Activated T-cell treated with anti-CD3 and anti-CD28 coated beads, Interleukin-2, amount 50 U/mL, for 72 hours (primary cell): ENCODE measurements at regions not wholly inside any gene's neighbourhood (a gene's known extent, or its start where the extent isn't known, plus 50 kb on each side); places are given as distances from the start of the nearest gene placed in this dataset.

ENCODE experiments used
- ATAC-seq, 2 donors: fragments of 150-1000 bp; cut with Tn5 transposase; replicated peaks in 1 of 2; 2 replicates each; pipeline ENCODE4 v1.10.0; 2021; ENCODE audit warnings: moderate library complexity in 2 of 2, mild to moderate bottlenecking in 1 of 2
- DNase-seq, 2 donors: peaks; one replicate each; pipeline ENCODE4 v3.0.0; 2021 to 2022; ENCODE audit warnings: mixed read lengths in 1 of 2
- H3K27ac Mint-ChIP-seq: one replicate; pipeline ENCODE4 v1.8.0; 2022; ENCODE audit warnings: mild to moderate bottlenecking, moderate library complexity, mixed read lengths
- H3K27me3 Mint-ChIP-seq: one replicate; pipeline ENCODE4 v1.8.0; 2022; ENCODE audit warnings: low read depth, mixed read lengths
- H3K36me3 Mint-ChIP-seq, 2 donors: one replicate each; pipeline ENCODE4 v1.8.0; 2022; ENCODE audit warnings: mixed read lengths in 2 of 2, mild to moderate bottlenecking in 1 of 2; ENCODE audit not compliant: insufficient read depth in 2 of 2
- H3K4me1 Mint-ChIP-seq: one replicate; pipeline ENCODE4 v1.8.0; 2022; ENCODE audit warnings: low read depth, mixed read lengths
- H3K4me3 Mint-ChIP-seq, 2 donors: one replicate each; pipeline ENCODE4 v1.8.0; 2022; ENCODE audit warnings: mild to moderate bottlenecking in 2 of 2, mixed read lengths in 2 of 2, moderate library complexity in 2 of 2
- H3K9me3 Mint-ChIP-seq, 2 donors: one replicate each; pipeline ENCODE4 v1.8.0; 2022; ENCODE audit warnings: mixed read lengths in 2 of 2

- DNase-seq (no peak), ATAC-seq (no peak)
- H3K27me3 Mint-ChIP-seq = peaks cover 9% of the 10 kb centered on the region
- no peaks in the 10 kb centered on the region for H3K4me1 Mint-ChIP-seq
- H3K36me3 Mint-ChIP-seq = no peaks in the 10 kb centered on the region
- no peaks in the 10 kb centered on the region for H3K9me3 Mint-ChIP-seq
- no peak overlapping the region for H3K27ac Mint-ChIP-seq
- no peak overlapping the region for H3K4me3 Mint-ChIP-seq
These were observed 145.7 kb upstream of the PKN2 start for GRCh38 chr1:88538222-88538899.

DNA sequence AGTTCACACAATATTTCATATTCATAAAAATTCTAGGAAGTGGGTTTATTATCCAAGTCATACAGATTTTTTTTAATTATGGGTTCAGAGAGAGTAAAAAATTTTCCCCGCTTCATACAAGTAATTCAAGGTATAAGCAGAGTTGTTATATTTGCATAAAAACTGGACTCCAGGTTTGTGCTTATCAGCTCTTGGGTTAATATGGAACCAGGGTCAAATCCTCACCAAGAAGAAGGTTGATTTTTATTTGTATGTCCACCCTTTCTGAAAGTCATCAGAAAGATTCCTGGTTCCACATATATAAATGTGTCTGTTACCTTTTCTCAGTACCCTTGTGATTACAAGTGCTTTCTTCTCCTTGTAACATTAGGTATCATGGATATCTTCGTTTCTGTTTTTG is 143.8 kb upstream of the PKN2 start:
- Mint-ChIP-seq H3K4me3 (no peak overlapping the region), H3K9me3 (no peaks in the 10 kb centered on the region), H3K36me3 (no peaks in the 10 kb centered on the region), H3K27ac (no peak overlapping the region), H3K4me1 (no peaks in the 10 kb centered on the region), H3K27me3 (peaks cover 9% of the 10 kb centered on the region)
- ATAC-seq (no peak), DNase-seq (no peak)

DNA sequence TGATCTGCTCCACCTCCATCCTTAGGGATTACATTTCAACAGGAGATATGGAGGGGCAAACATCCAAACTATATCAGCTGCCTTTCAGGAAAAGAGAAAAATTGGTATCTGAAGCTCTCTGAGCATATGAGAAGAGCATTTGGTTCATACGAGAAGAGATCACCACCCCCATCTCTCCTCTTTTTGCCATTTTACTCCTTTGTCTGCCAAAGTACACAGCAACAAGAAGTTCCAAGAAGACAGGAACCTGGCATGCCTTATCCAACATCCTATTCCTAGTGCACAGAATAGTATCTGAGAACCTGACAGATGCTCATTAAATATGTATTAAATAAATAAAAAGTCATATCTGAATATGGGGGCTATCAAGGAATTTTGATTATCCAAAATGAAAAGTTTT is 142.5 kb upstream of the PKN2 start:
- Mint-ChIP-seq H3K9me3 (no peaks in the 10 kb centered on the region), H3K27me3 (no peaks in the 10 kb centered on the region), H3K4me1 (no peaks in the 10 kb centered on the region), H3K36me3 (no peaks in the 10 kb centered on the region), H3K27ac (no peak overlapping the region), H3K4me3 (no peak overlapping the region)
- no peak for DNase-seq
- ATAC-seq = no peak

DNA sequence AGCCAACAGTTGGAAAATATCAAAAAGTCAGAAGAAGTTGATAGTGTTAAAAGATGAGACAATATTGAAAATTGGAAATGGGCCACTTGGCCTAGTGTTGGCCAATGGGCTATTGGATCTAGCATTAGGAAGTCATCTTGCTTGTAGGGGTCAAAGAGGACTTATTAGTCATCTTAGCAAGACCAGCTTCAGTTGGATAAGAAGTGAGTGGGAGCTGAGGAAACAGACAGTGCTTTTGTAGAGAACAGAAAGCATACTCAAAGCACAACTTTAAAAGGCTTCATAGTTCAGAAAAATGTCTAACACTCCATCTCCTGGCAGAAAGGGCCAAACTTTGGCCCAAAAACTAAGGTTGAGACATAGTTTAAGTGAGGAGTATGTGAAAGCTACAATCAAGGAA is 139.9 kb upstream of the PKN2 start:
- H3K4me1 Mint-ChIP-seq = no peaks in the 10 kb centered on the region
- no peaks in the 10 kb centered on the region for H3K36me3 Mint-ChIP-seq
- no peaks in the 10 kb centered on the region for H3K27me3 Mint-ChIP-seq
- no peaks in the 10 kb centered on the region for H3K9me3 Mint-ChIP-seq
- ATAC-seq (no peak), DNase-seq (no peak)
- H3K27ac Mint-ChIP-seq = no peak overlapping the region
- no peak overlapping the region for H3K4me3 Mint-ChIP-seq

DNA sequence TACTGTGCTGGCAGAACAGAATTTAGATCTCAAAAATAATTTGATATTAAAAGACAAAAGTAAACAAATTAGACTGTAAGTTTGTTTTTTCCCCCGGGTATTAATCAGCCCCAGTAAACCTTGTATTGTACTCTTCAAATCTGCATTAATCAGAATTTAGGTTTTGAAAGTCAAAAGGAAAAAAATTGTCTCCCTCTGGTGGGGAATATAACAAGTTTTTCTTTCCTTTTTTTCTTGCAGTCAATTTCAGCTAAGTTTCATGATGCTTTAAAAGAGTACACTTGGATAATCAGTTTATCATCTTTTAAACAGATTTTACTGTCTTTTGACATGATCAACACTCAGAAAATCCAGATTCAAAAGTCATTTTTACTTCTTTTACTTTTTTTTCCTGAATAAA is 134.5 kb upstream of the PKN2 start:
- no peaks in the 10 kb centered on the region for H3K4me1 Mint-ChIP-seq
- no peak overlapping the region for H3K27ac Mint-ChIP-seq
- DNase-seq (no peak), ATAC-seq (no peak)
- no peak overlapping the region for H3K4me3 Mint-ChIP-seq
- no peaks in the 10 kb centered on the region for H3K27me3 Mint-ChIP-seq
- H3K9me3 Mint-ChIP-seq = no peaks in the 10 kb centered on the region
- H3K36me3 Mint-ChIP-seq = no peaks in the 10 kb centered on the region

DNA sequence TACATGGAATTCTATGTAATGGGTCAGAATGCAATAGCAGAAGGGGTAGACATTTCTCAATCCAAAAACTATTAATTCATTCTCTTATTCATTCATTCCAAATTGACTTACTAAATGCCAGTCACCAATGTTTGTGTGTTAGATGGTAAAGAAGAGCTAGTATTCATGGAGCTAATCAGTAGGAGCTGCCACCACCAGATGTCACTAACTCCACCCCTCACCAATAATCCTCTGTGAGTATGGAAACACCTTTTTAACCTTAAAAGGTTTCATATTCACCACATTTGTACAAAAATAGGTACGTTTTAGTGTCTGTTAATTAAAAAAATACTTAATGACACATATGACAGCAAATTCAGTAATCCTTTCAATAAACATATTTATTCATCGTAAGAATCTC is 131.8 kb upstream of the PKN2 start:
- no peaks in the 10 kb centered on the region for H3K4me1 Mint-ChIP-seq
- ATAC-seq (no peak), DNase-seq (no peak)
- H3K27ac Mint-ChIP-seq = no peak overlapping the region
- no peak overlapping the region for H3K4me3 Mint-ChIP-seq
- H3K27me3 Mint-ChIP-seq = no peaks in the 10 kb centered on the region
- no peaks in the 10 kb centered on the region for H3K9me3 Mint-ChIP-seq
- no peaks in the 10 kb centered on the region for H3K36me3 Mint-ChIP-seq

GRCh38 chr1:88557014-88557413 is 127.1 kb upstream of the PKN2 start:
- H3K27ac Mint-ChIP-seq = no peak overlapping the region
- DNase-seq (no peak), ATAC-seq (no peak)
- no peaks in the 10 kb centered on the region for H3K27me3 Mint-ChIP-seq
- no peaks in the 10 kb centered on the region for H3K9me3 Mint-ChIP-seq
- H3K36me3 Mint-ChIP-seq = no peaks in the 10 kb centered on the region
- no peak overlapping the region for H3K4me3 Mint-ChIP-seq
- no peaks in the 10 kb centered on the region for H3K4me1 Mint-ChIP-seq

DNA sequence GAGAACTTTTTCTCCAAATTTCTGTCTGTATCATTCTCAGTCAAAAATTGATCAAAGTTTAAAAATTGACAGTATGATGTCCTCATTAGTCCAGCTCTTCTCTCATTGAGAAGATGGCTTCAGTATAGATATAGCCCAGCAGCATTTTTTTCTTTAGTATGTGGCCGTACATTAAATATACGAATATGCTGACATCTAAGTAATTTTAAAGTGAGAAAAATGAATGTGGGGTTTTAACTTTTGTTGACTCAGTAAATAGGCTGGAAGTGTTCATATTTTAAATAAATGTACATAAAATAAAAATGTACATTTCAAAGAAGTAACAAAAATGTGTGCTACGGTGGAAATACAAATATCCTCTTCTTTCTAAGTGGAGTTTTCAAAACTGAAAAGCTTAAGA is 123.5 kb upstream of the PKN2 start:
- Mint-ChIP-seq H3K9me3 (no peaks in the 10 kb centered on the region), H3K4me1 (no peaks in the 10 kb centered on the region), H3K27me3 (no peaks in the 10 kb centered on the region), H3K4me3 (no peak overlapping the region), H3K36me3 (no peaks in the 10 kb centered on the region), H3K27ac (no peak overlapping the region)
- ATAC-seq = no peak
- no peak for DNase-seq

DNA sequence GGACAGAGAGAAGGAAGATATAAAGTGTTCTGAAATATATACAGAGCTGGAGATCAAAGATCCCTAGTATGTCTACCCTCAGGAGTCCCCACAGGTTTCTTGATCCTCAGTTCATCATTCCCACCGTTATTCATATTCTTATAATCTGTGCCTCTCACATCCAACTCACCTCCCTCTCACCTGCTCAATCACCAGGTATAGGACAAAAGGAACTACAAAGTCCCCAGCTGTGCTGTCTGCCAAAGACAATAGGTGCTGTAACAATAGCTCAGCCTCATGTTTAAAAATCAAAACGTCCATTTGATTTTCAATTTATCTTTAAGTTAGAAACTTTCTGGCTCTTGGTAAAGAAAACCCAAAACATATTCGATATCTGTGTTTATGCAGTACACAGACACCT is 121.1 kb upstream of the PKN2 start:
- Mint-ChIP-seq H3K4me3 (no peak overlapping the region), H3K27me3 (no peaks in the 10 kb centered on the region), H3K27ac (no peak overlapping the region), H3K4me1 (no peaks in the 10 kb centered on the region), H3K36me3 (no peaks in the 10 kb centered on the region), H3K9me3 (no peaks in the 10 kb centered on the region)
- ATAC-seq = no peak
- DNase-seq = no peak

DNA sequence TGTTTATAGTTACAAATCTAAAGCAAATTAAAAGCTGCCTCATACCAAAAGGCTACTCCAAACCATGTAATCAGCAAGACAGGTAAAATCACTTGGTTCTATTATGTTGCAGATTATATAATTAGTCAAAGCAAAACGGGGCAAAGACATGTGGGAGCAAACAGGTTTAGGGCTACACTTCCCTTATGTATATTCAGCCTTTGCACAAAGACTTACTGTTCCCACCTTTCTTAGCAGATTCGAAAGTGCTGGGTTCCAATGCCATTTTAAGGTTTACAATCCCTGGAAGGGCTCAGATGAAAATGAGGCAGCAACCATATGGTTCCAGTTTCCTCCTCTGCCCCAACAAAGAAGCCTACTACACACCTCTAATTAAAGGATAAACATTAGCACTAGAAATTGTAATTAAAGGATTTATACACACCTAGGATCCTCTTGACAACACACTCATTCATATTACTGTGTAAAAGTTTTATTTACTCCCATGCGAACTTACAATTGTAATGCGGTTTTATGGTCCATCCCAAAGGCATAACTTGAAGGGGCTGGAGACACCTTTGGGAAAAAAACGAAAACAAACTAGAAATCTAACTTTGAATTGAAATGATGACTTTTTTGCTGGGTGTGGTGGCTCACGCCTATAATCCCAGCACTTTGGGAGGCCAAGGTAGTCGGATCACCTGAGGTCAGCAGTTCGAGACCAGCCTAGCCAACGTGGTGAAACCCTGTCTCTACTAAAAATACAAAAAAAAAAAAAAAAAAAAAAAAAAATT is 117.3 kb upstream of the PKN2 start:
- Mint-ChIP-seq H3K4me1 (no peaks in the 10 kb centered on the region), H3K36me3 (no peaks in the 10 kb centered on the region), H3K27ac (no peak overlapping the region), H3K27me3 (no peaks in the 10 kb centered on the region), H3K9me3 (no peaks in the 10 kb centered on the region), H3K4me3 (no peak overlapping the region)
- no peak for ATAC-seq
- no peak for DNase-seq

DNA sequence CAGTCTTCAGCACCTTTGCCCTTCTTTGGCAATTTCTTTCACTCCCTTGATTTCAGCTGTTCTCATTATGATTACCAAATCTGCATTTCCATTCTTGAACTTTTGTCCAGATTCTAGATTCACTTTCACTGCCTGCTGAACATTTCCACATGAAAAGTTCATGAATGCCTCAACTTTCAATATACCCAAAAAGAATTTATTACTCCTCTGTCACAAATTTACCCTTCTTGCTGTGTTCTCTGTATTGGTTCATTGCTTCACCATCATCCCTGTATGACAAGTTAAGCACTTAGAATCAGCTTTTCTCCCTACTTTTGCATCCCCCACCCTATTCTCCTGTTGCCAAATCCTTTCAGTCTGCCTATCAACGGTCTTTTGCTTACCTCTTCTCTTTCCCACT is 112.6 kb upstream of the PKN2 start:
- no peaks in the 10 kb centered on the region for H3K36me3 Mint-ChIP-seq
- DNase-seq = no peak
- ATAC-seq = no peak
- no peaks in the 10 kb centered on the region for H3K9me3 Mint-ChIP-seq
- H3K27ac Mint-ChIP-seq = no peak overlapping the region
- H3K4me3 Mint-ChIP-seq = no peak overlapping the region
- H3K27me3 Mint-ChIP-seq = peaks cover 6% of the 10 kb centered on the region
- H3K4me1 Mint-ChIP-seq = no peaks in the 10 kb centered on the region

DNA sequence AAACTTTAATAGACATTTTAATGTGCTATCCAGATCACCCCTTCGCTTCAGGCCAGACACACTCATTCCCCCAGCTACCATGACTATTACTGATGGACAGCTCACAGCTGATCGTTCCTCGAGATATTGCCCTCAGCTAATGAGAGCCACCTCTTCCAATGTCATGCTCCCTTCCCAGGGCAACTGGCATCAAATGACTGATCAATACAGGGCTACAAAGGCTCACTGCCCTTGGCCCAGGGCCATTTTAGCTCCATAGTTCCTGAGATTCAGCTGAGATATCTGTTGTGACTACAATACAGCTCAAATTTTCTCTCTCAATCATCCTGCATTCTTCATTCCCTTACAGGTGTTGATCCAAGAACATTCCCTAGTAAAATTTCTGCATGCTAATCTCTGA is 104.5 kb upstream of the PKN2 start:
- no peak overlapping the region for H3K27ac Mint-ChIP-seq
- no peaks in the 10 kb centered on the region for H3K4me1 Mint-ChIP-seq
- no peaks in the 10 kb centered on the region for H3K36me3 Mint-ChIP-seq
- ATAC-seq (no peak), DNase-seq (no peak)
- no peaks in the 10 kb centered on the region for H3K9me3 Mint-ChIP-seq
- H3K27me3 Mint-ChIP-seq = peaks cover 27% of the 10 kb centered on the region
- no peak overlapping the region for H3K4me3 Mint-ChIP-seq

DNA sequence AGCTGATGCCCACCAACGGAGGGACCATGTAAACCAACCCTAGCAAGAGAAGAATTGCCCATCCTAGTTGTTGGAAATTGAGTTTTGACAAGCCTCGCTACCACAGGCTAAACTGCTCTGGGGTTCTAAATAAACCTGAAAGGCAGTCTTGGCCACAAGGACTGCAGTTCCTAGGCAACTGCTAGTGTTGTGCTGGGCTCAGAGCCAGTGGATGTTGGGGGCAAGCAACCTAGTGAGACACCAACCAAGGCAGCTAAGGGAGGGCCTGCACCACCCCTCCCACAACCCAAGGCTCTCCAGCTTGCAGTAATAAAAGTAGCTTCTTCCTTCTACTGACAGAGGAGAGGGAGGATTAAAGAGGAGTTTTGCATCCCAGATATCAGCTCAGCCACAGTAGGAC is 102.4 kb upstream of the PKN2 start:
- peaks cover 43% of the 10 kb centered on the region for H3K27me3 Mint-ChIP-seq
- ATAC-seq = no peak
- H3K4me1 Mint-ChIP-seq = no peaks in the 10 kb centered on the region

DNA sequence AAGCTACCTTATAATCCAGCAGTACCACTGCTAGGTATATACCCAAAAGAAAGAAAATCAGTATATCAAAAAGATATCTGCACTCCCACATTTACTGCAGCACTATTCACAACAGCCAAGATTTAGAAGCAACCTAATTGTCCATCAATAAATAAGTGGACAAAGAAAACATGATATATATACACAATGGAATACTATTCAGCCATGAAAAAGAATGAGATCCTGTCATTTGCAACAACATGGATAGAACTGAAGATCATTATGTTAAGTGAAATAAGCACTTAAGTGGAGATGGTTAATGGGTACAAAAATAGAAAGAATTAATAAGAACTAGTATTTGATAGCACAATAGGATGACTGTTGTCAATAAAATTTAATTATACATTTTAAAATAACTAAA is 90.7 kb upstream of the PKN2 start:
- H3K27me3 Mint-ChIP-seq = no peaks in the 10 kb centered on the region
- H3K27ac Mint-ChIP-seq = no peak overlapping the region
- no peak for DNase-seq
- no peak overlapping the region for H3K4me3 Mint-ChIP-seq
- no peaks in the 10 kb centered on the region for H3K36me3 Mint-ChIP-seq
- peaks cover 3 to 4% of the 10 kb centered on the region in 2 donors for H3K9me3 Mint-ChIP-seq
- no peak for ATAC-seq
- no peaks in the 10 kb centered on the region for H3K4me1 Mint-ChIP-seq

More for the DNA sequence above, 102.4 kb upstream of the PKN2 start:
- Mint-ChIP-seq H3K36me3 (peaks cover 0 to 2% of the 10 kb centered on the region in 2 donors), H3K27ac (no peak overlapping the region), H3K9me3 (peaks cover 0 to 3% of the 10 kb centered on the region in 2 donors), H3K4me3 (no peak overlapping the region)
- no peak for DNase-seq
